H1 (cell line): ENCODE measurements at regions not wholly inside any gene's neighbourhood (a gene's known extent, or its start where the extent isn't known, plus 50 kb on each side); places are given as distances from the start of the nearest gene placed in this dataset.

ENCODE experiments used
- ATF2 ChIP-seq: IDR thresholded peaks from 2 replicates; pipeline ENCODE4 v1.6.1; 2012; ENCODE audit warnings: low read length, inconsistent platforms
- CTCF ChIP-seq, 3 experiments: IDR thresholded peaks; 1 replicate in 2 of 3; 2 replicates in 1 of 3; pipeline versions ENCODE4 v1.5.1 to v1.6.1; 2011; ENCODE audit warnings: low read length in 3 of 3, mild to moderate bottlenecking in 3 of 3, inconsistent platforms in 2 of 3, low read depth in 1 of 3, moderate library complexity in 1 of 3; ENCODE audit not compliant: insufficient read depth in 1 of 3; ENCODE audit errors: control extremely low read depth in 1 of 3
- RBBP5 ChIP-seq: IDR thresholded peaks from 2 replicates; pipeline ENCODE4 v1.7.1; 2012; ENCODE audit warnings: low read depth, mild to moderate bottlenecking, inconsistent platforms, low read length, moderate library complexity, borderline replicate concordance
- SIN3A ChIP-seq, 2 experiments: IDR thresholded peaks in 1 of 2; conservative IDR thresholded peaks in 1 of 2; 2 replicates each; pipeline ENCODE4 v1.6.1; 2011 to 2012; ENCODE audit warnings: low read length in 2 of 2, improper control_type of control experiment in 1 of 2, low read depth in 1 of 2, mild to moderate bottlenecking in 1 of 2
- SIX5 ChIP-seq: IDR thresholded peaks from 2 replicates; pipeline ENCODE4 v1.6.1; 2011; ENCODE audit warnings: mild to moderate bottlenecking, low read depth, low read length
- TAF1 ChIP-seq: IDR thresholded peaks from 2 replicates; pipeline ENCODE4 v1.6.1; 2011; ENCODE audit warnings: mild to moderate bottlenecking, low read depth, low read length

GRCh38 chr7:112566442-112567324 is 85.9 kb downstream of the LSMEM1 start (continued):
- no peak for TF ChIP-seq ATF2
- no peak for TF ChIP-seq SIX5
- TF ChIP-seq SIN3A (conservative IDR thresholded peaks at IDR 0.05 in 1 of 2, IDR thresholded peaks at IDR 0.05 in 1 of 2; ENCODE audit: low read depth in 1 of 2, low read length in 2 of 2) = no peak
- no peak for TF ChIP-seq TAF1
- TF ChIP-seq RBBP5 = no peak
- no peak for TF ChIP-seq CTCF (IDR thresholded peaks at IDR 0.05; ENCODE audit: control extremely low read depth in 1 of 3, insufficient read depth in 1 of 3, low read depth in 1 of 3, low read length in 3 of 3)
